ENCODE measurements at regions not wholly inside any gene's neighbourhood (a gene's known extent, or its start where the extent isn't known, plus 50 kb on each side); places are given as distances from the start of the nearest gene placed in this dataset.

GRCh38 chr3:7793786-7794185 lies 707.8 kb upstream of the LMCD1 start:
- no peak for DNase-seq (ENCODE audit: low spot score)

- no peak for DNase-seq (ENCODE audit: low spot score)
These were observed 703.3 kb upstream of the LMCD1 start for GRCh38 chr3:7798276-7798675.

- DNase-seq (ENCODE audit: low spot score): no peak
These were observed 701.4 kb upstream of the LMCD1 start for GRCh38 chr3:7800006-7800780.

GRCh38 chr3:7812490-7812889 lies 689.1 kb upstream of the LMCD1 start:
- DNase-seq (ENCODE audit: low spot score): no peak

- no peak for DNase-seq (ENCODE audit: low spot score)
These were observed 688.3 kb upstream of the LMCD1 start for GRCh38 chr3:7813365-7813764.

- no peak for DNase-seq (ENCODE audit: low spot score)
These were observed 684.4 kb upstream of the LMCD1 start for GRCh38 chr3:7817239-7817638.

- DNase-seq (ENCODE audit: low spot score): no peak
These were observed 680.7 kb upstream of the LMCD1 start for GRCh38 chr3:7820969-7821368.

GRCh38 chr3:7821858-7822257 lies 679.8 kb upstream of the LMCD1 start:
- DNase-seq (ENCODE audit: low spot score): no peak

- no peak for DNase-seq (ENCODE audit: low spot score)
These were observed 660.2 kb upstream of the LMCD1 start for GRCh38 chr3:7841451-7841850.

- no peak for DNase-seq (ENCODE audit: low spot score)
These were observed 658.2 kb upstream of the LMCD1 start for GRCh38 chr3:7843441-7843840.

- DNase-seq (ENCODE audit: low spot score): no peak
These were observed 654.6 kb upstream of the LMCD1 start for GRCh38 chr3:7847021-7847420.

- DNase-seq (ENCODE audit: low spot score): no peak
These were observed 654.1 kb upstream of the LMCD1 start for GRCh38 chr3:7847521-7847920.

GRCh38 chr3:7854266-7854665 lies 647.4 kb upstream of the LMCD1 start:
- no peak for DNase-seq (ENCODE audit: low spot score)

- no peak for DNase-seq (ENCODE audit: low spot score)
These were observed 646.9 kb upstream of the LMCD1 start for GRCh38 chr3:7854721-7855120.

- DNase-seq (ENCODE audit: low spot score): no peak
These were observed 636.0 kb upstream of the LMCD1 start for GRCh38 chr3:7865611-7866010.

GRCh38 chr3:7867587-7867986 lies 634.0 kb upstream of the LMCD1 start:
- DNase-seq (ENCODE audit: low spot score): no peak

GRCh38 chr3:7871003-7871560 lies 630.5 kb upstream of the LMCD1 start:
- no peak for DNase-seq (ENCODE audit: low spot score)

- no peak for DNase-seq (ENCODE audit: low spot score)
These were observed 627.5 kb upstream of the LMCD1 start for GRCh38 chr3:7874116-7874515.

- peak; percentile 16 for DNase-seq (ENCODE audit: low spot score)
These were observed 625.7 kb upstream of the LMCD1 start for GRCh38 chr3:7875925-7876324.

- peak; percentile 36 for DNase-seq (ENCODE audit: low spot score)
These were observed 624.8 kb upstream of the LMCD1 start for GRCh38 chr3:7876741-7877297.

GRCh38 chr3:7877312-7877711 lies 624.3 kb upstream of the LMCD1 start:
- no peak for DNase-seq (ENCODE audit: low spot score)

- no peak for DNase-seq (ENCODE audit: low spot score)
These were observed 622.1 kb upstream of the LMCD1 start for GRCh38 chr3:7879572-7879971.

- no peak for DNase-seq (ENCODE audit: low spot score)
These were observed 619.7 kb upstream of the LMCD1 start for GRCh38 chr3:7881946-7882345.

- DNase-seq (ENCODE audit: low spot score): no peak
These were observed 604.0 kb upstream of the LMCD1 start for GRCh38 chr3:7897655-7898054.

Data from kidney capillary endothelial cell (primary cell).